ENCODE measurements at regions not wholly inside any gene's neighbourhood (a gene's known extent, or its start where the extent isn't known, plus 50 kb on each side); places are given as distances from the start of the nearest gene placed in this dataset.

GRCh38 chr7:25716421-25716820 lies 435.6 kb upstream of the NFE2L3 start:
- TF ChIP-seq CTCF (IDR thresholded peaks at IDR 0.05) (no peak), POLR2A (IDR thresholded peaks at IDR 0.05) (no peak)
- Histone ChIP-seq H3K4me3 (replicated peaks in 1 of 3) (no peak overlapping the region), H3K27ac (no peak overlapping the region), H3K27me3 (no peaks in the 10 kb centered on the region), H3K9me3 (no peaks in the 10 kb centered on the region), H3K4me1 (no peaks in the 10 kb centered on the region), H3K36me3 (no peaks in the 10 kb centered on the region)
- 83 to 86% methylated on average over 6 of the region's 6 CpGs for WGBS, 2 donors
- DNase-seq, result no peak
- intact Hi-C loops (cut with DNase I), result no loop called here

GRCh38 chr7:25718596-25718995 lies 433.4 kb upstream of the NFE2L3 start:
- H3K4me3 ChIP-seq (replicated peaks in 1 of 3), result no peak overlapping the region
- H3K27me3 ChIP-seq, result no peaks in the 10 kb centered on the region
- intact Hi-C loops (cut with DNase I), result no loop called here
- no peak overlapping the region for H3K27ac ChIP-seq
- no peaks in the 10 kb centered on the region for H3K4me1 ChIP-seq
- TF ChIP-seq CTCF (IDR thresholded peaks at IDR 0.05), result no peak
- H3K9me3 ChIP-seq, result no peaks in the 10 kb centered on the region
- WGBS, 2 donors, result 94 to 97% methylated on average over 4 of the region's 4 CpGs
- DNase-seq, result no peak
- H3K36me3 ChIP-seq, result no peaks in the 10 kb centered on the region

- WGBS, 2 donors, result 91 to 95% methylated on average over 5 of the region's 5 CpGs
- H3K9me3 ChIP-seq, result no peaks in the 10 kb centered on the region
- no peak overlapping the region for H3K27ac ChIP-seq
- H3K36me3 ChIP-seq, result no peaks in the 10 kb centered on the region
- TF ChIP-seq CTCF (IDR thresholded peaks at IDR 0.05) (no peak), POLR2A (IDR thresholded peaks at IDR 0.05) (no peak)
- intact Hi-C loops (cut with DNase I), result no loop called here
- no peaks in the 10 kb centered on the region for H3K4me1 ChIP-seq
- no peak overlapping the region for H3K4me3 ChIP-seq (replicated peaks in 1 of 3)
- DNase-seq, result no peak
- H3K27me3 ChIP-seq, result no peaks in the 10 kb centered on the region
Measured at GRCh38 chr7:25719190-25719896, 432.7 kb upstream of the NFE2L3 start.

GRCh38 chr7:25720427-25720826 lies 431.6 kb upstream of the NFE2L3 start:
- intact Hi-C loops (cut with DNase I), result loop anchor here (5.0 kb wide), 1 partner anchor 132 kb away; no protein-coding TSS in a partner anchor
- H3K27me3 ChIP-seq, result no peaks in the 10 kb centered on the region
- H3K4me3 ChIP-seq (replicated peaks in 1 of 3), result no peak overlapping the region
- H3K9me3 ChIP-seq, result no peaks in the 10 kb centered on the region
- peak; percentile 3 to 16 for DNase-seq
- H3K36me3 ChIP-seq, result no peaks in the 10 kb centered on the region
- no peak for TF ChIP-seq POLR2A (IDR thresholded peaks at IDR 0.05)
- TF ChIP-seq CTCF (IDR thresholded peaks at IDR 0.05), result peak; percentile 12 to 58 (median 35)
- WGBS, 2 donors, result 53 to 66% methylated on average over 2 of the region's 2 CpGs
- no peak overlapping the region for H3K27ac ChIP-seq
- no peaks in the 10 kb centered on the region for H3K4me1 ChIP-seq

- intact Hi-C loops (cut with DNase I), result loop anchor here (5.0 kb wide), 1 partner anchor 129 kb away; no protein-coding TSS in a partner anchor
- H3K27me3 ChIP-seq, result no peaks in the 10 kb centered on the region
- H3K4me3 ChIP-seq (replicated peaks in 1 of 3), result no peak overlapping the region
- TF ChIP-seq POLR2A (IDR thresholded peaks at IDR 0.05) (no peak), CTCF (IDR thresholded peaks at IDR 0.05) (no peak)
- H3K9me3 ChIP-seq, result no peaks in the 10 kb centered on the region
- 54 to 61% methylated on average over 1 of the region's 1 CpG for WGBS, 2 donors
- H3K4me1 ChIP-seq, result no peaks in the 10 kb centered on the region
- no peak overlapping the region for H3K27ac ChIP-seq
- no peak for DNase-seq
- H3K36me3 ChIP-seq, result no peaks in the 10 kb centered on the region
Measured at GRCh38 chr7:25722856-25723255, 429.1 kb upstream of the NFE2L3 start.
